IPS-15b (cell line): ENCODE measurements at regions not wholly inside any gene's neighbourhood (a gene's known extent, or its start where the extent isn't known, plus 50 kb on each side); places are given as distances from the start of the nearest gene placed in this dataset.

Experiments used
- H3K27me3 ChIP-seq: one replicate; pipeline ENCODE4 v1.6.1; 2013; ENCODE audit warnings: low read length; ENCODE audit not compliant: control insufficient read depth, insufficient read depth
- H3K36me3 ChIP-seq: one replicate; pipeline ENCODE4 v1.6.1; 2013; ENCODE audit warnings: low read length; ENCODE audit not compliant: control insufficient read depth, insufficient read depth
- H3K4me1 ChIP-seq: one replicate; pipeline ENCODE4 v1.6.1; 2013; ENCODE audit warnings: mild to moderate bottlenecking, low read length; ENCODE audit not compliant: control insufficient read depth, insufficient read depth
- H3K4me3 ChIP-seq: one replicate; pipeline ENCODE4 v1.5.1; 2013; ENCODE audit warnings: low read depth, low read length
- H3K9ac ChIP-seq: one replicate; pipeline ENCODE4 v1.6.1; 2013; ENCODE audit warnings: low read depth, mild to moderate bottlenecking, low read length
- H3K9me3 ChIP-seq: one replicate; pipeline ENCODE4 v1.6.1; 2013; ENCODE audit warnings: mild to moderate bottlenecking, low read length; ENCODE audit not compliant: control insufficient read depth, insufficient read depth

DNA sequence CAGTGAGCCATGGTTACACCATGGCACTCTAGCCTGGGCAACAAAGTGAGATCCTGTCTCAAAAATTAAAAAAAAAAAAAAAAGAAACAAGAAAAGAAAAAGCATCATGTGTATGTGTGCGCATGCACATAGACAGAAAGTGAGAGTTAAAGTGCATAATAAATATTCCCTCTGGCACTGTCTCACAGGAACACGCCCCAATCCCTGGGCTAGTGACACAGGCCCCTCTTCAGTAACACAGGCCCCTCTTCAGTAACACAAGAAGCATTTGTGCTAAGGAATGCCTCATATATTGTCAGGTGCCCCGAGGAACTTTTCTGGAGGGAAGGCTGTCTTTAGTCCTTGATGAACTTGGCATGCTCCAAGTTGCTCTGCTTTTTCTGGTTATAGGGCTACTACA, 57.5 kb downstream of the RPL27A start:
- no peaks in the 10 kb centered on the region for H3K36me3 ChIP-seq
- H3K9ac ChIP-seq, result no peak overlapping the region
- H3K9me3 ChIP-seq, result no peaks in the 10 kb centered on the region
- H3K27me3 ChIP-seq, result no peaks in the 10 kb centered on the region
- no peak overlapping the region for H3K4me3 ChIP-seq
- H3K4me1 ChIP-seq, result no peaks in the 10 kb centered on the region

DNA sequence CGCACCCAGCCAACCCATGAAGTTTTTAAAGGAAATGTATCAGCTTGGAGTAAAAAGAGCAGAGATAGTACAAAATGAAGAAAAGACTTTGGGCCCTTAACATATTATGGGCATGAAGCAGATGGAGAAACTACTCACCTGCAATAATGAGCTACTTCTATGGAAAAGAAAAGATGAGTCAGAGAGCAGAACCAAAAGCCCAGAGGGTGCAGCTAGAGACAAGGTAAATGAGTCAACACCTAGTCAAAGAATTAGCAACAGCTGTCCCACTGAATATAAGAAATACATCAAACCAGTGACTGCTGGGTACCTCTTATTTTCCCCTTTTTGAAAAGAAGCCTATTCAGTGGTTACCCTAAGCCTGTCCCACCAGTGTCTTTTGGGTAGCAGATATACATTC, 61.8 kb downstream of the RPL27A start:
- no peaks in the 10 kb centered on the region for H3K27me3 ChIP-seq
- H3K36me3 ChIP-seq, result no peaks in the 10 kb centered on the region
- H3K9me3 ChIP-seq, result no peaks in the 10 kb centered on the region
- no peak overlapping the region for H3K4me3 ChIP-seq
- H3K4me1 ChIP-seq, result no peaks in the 10 kb centered on the region
- H3K9ac ChIP-seq, result no peak overlapping the region

- Histone ChIP-seq H3K9ac (no peak overlapping the region), H3K27me3 (no peaks in the 10 kb centered on the region), H3K4me1 (no peaks in the 10 kb centered on the region), H3K9me3 (no peaks in the 10 kb centered on the region), H3K4me3 (no peak overlapping the region), H3K36me3 (no peaks in the 10 kb centered on the region)
Measured at GRCh38 chr11:8745431-8746253, 63.0 kb downstream of the RPL27A start.

GRCh38 chr11:8746331-8746974, 63.9 kb downstream of the RPL27A start:
- H3K4me3 ChIP-seq, result no peak overlapping the region
- H3K27me3 ChIP-seq, result no peaks in the 10 kb centered on the region
- H3K9me3 ChIP-seq, result no peaks in the 10 kb centered on the region
- H3K4me1 ChIP-seq, result no peaks in the 10 kb centered on the region
- no peak overlapping the region for H3K9ac ChIP-seq
- no peaks in the 10 kb centered on the region for H3K36me3 ChIP-seq

DNA sequence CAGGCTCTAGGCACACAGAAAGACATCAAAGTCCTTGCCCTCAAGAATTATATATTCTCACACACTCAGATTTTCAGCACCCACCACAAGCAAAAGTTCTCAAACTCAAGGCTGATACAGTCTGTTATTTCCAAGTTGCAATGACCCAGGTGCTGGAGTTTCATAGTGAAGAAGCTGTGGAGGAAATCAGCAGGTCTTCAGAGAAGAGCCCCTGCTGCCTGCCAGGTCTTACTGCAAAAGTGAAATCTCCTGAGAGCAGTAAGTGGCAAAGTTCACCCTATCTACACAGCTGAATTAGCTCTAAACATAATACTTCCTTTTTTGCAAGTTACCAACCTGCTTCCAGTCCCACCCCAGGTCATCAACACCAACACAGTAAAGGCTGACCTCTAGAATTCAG, 64.6 kb downstream of the RPL27A start:
- no peak overlapping the region for H3K9ac ChIP-seq

GRCh38 chr11:8748317-8748716, 65.7 kb downstream of the RPL27A start:
- Histone ChIP-seq H3K36me3 (no peaks in the 10 kb centered on the region), H3K27me3 (no peaks in the 10 kb centered on the region), H3K9me3 (no peaks in the 10 kb centered on the region), H3K9ac (no peak overlapping the region), H3K4me1 (no peaks in the 10 kb centered on the region), H3K4me3 (no peak overlapping the region)

More for the DNA sequence above, 64.6 kb downstream of the RPL27A start:
- no peaks in the 10 kb centered on the region for H3K27me3 ChIP-seq
- H3K9me3 ChIP-seq, result no peaks in the 10 kb centered on the region
- no peaks in the 10 kb centered on the region for H3K4me1 ChIP-seq
- no peak overlapping the region for H3K4me3 ChIP-seq
- H3K36me3 ChIP-seq, result no peaks in the 10 kb centered on the region

DNA sequence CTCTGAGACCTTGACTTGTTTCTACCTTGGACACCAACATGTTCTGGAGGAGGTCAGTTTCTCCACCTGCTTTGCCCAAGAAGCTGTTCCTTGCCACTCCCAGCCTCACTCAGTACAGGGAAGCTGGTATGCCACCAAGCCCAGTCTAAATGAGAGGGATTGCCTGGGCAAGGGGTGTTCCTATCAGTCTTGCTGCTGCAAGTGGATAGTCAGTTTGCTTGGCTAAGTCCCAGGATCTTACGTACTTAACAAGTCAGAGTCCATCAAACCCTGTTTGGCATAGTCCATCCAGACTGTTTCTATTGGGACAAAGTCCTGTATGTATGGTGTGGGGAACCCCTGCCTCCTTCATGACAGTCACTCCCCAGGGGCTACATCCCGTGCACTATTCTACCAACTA, 66.6 kb downstream of the RPL27A start:
- no peaks in the 10 kb centered on the region for H3K27me3 ChIP-seq
- H3K36me3 ChIP-seq, result no peaks in the 10 kb centered on the region
- no peak overlapping the region for H3K9ac ChIP-seq
- no peaks in the 10 kb centered on the region for H3K9me3 ChIP-seq
- no peaks in the 10 kb centered on the region for H3K4me1 ChIP-seq
- no peak overlapping the region for H3K4me3 ChIP-seq

GRCh38 chr11:8754241-8754640, 71.6 kb downstream of the RPL27A start:
- H3K9ac ChIP-seq, result no peak overlapping the region
- H3K9me3 ChIP-seq, result no peaks in the 10 kb centered on the region
- H3K4me1 ChIP-seq, result no peaks in the 10 kb centered on the region
- no peaks in the 10 kb centered on the region for H3K36me3 ChIP-seq
- H3K4me3 ChIP-seq, result no peak overlapping the region
- H3K27me3 ChIP-seq, result no peaks in the 10 kb centered on the region

DNA sequence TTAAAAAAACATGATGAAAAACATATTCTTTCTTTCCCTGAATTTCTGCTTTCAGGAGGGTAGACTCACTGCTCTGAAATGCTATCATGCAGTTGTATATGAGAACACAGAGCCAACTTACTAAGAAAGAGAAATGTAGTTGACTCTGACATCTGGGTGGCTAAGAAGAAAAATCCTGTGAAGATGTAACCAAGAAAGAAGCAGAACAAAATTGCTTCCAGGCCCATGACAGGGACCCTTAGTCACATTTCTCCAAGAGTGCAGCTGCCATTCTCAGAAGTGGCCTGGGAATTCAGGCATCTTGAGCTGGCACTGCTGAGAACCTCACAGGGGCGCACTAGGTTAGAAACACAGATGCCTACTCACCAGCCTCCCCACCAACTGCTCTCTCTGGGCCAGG, 73.6 kb downstream of the RPL27A start:
- Histone ChIP-seq H3K36me3 (no peaks in the 10 kb centered on the region), H3K9ac (no peak overlapping the region), H3K4me3 (no peak overlapping the region), H3K27me3 (no peaks in the 10 kb centered on the region), H3K4me1 (no peaks in the 10 kb centered on the region), H3K9me3 (no peaks in the 10 kb centered on the region)

GRCh38 chr11:8757047-8757446, 74.5 kb downstream of the RPL27A start:
- Histone ChIP-seq H3K9ac (no peak overlapping the region), H3K9me3 (no peaks in the 10 kb centered on the region), H3K4me3 (no peak overlapping the region), H3K4me1 (no peaks in the 10 kb centered on the region), H3K36me3 (no peaks in the 10 kb centered on the region), H3K27me3 (no peaks in the 10 kb centered on the region)

GRCh38 chr11:8757533-8757932, 74.9 kb downstream of the RPL27A start:
- H3K9ac ChIP-seq, result no peak overlapping the region
- H3K4me1 ChIP-seq, result no peaks in the 10 kb centered on the region
- no peaks in the 10 kb centered on the region for H3K27me3 ChIP-seq
- no peak overlapping the region for H3K4me3 ChIP-seq
- H3K36me3 ChIP-seq, result no peaks in the 10 kb centered on the region
- H3K9me3 ChIP-seq, result no peaks in the 10 kb centered on the region

DNA sequence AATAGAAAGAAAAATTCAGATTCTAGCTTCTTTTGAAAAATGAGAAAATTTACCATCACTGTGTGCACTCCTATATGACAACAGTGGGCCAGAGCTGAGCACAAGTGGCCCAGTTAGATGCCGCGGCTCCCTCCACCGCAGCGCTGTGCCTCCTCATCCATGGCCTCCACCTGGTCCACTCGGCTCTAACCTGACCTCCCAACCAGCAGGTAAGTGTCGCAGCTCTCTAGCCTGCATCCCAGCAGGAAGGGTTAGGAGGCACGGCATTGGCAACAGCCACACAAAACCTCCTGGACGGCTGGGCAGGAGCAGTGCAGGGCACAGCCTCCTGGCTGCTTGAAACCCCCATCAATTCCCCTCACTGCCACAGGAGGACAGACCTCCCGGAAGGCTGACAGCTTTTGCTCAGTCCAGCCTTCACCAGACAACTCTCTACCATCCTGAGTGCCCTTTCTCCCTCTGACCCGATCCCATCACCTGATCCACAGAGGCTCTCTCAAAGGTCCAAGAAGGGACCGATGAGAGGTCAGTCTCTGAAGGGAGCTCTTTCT, 76.1 kb downstream of the RPL27A start:
- Histone ChIP-seq H3K36me3 (no peaks in the 10 kb centered on the region), H3K4me1 (no peaks in the 10 kb centered on the region), H3K9me3 (no peaks in the 10 kb centered on the region), H3K4me3 (no peak overlapping the region), H3K9ac (no peak overlapping the region), H3K27me3 (no peaks in the 10 kb centered on the region)
